Non-pigmented ciliary epithelial cell (primary cell): ENCODE measurements at regions not wholly inside any gene's neighbourhood (a gene's known extent, or its start where the extent isn't known, plus 50 kb on each side); places are given as distances from the start of the nearest gene placed in this dataset.
"Not testable (repeated sequence)": the region's sequence is repeated elsewhere in the genome, so short reads cannot be mapped to it uniquely, and the experiment has no call there.

Experiments used
- DNase-seq: peaks from one replicate; pipeline ENCODE4 v3.0.0-alpha.2; 2010; ENCODE audit warnings: low read depth

- not testable (repeated sequence) for DNase-seq
These were observed 111.6 kb upstream of the TPTE start for GRCh38 chr21:10409786-10410185.

- DNase-seq, result not testable (repeated sequence)
These were observed 110.9 kb upstream of the TPTE start for GRCh38 chr21:10410354-10410929.

DNA sequence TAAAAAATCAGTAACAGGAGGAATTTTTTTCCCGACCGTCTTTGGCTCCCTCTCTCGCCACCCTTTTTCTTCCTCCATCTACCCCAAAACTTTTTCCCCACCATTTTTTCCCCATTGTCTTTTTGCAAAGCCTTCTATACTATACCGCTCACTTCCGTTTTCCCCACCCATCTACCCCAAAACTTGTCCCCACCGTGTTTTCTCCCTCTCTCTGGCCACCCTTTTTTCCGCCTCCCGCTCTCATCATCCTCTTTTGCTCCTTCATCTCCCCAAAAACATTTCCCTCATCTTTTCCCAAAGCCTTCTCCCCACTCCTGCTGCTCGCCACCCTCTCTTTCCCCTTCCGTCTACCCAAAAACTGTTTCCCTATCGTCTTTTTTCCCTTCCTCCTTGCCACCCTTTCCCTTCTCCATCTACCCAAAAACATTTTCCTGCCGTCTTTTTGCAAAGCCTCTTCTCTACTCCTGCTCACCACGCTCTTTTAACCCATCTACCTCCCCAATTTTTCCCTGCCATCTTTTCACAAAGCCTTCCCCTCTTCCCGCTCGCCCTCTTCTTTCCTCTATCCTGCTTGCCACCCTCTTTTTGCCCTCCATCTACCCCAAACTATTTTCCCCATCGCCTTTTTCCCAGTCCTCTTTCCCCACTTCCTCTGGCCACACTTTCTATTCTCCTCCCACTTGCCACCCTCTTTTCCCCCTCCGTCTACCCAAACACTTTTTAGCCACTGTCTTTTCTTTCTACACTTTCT, 109.4 kb upstream of the TPTE start:
- DNase-seq, result not testable (repeated sequence)

GRCh38 chr21:10412928-10413246, 108.5 kb upstream of the TPTE start:
- not testable (repeated sequence) for DNase-seq

DNA sequence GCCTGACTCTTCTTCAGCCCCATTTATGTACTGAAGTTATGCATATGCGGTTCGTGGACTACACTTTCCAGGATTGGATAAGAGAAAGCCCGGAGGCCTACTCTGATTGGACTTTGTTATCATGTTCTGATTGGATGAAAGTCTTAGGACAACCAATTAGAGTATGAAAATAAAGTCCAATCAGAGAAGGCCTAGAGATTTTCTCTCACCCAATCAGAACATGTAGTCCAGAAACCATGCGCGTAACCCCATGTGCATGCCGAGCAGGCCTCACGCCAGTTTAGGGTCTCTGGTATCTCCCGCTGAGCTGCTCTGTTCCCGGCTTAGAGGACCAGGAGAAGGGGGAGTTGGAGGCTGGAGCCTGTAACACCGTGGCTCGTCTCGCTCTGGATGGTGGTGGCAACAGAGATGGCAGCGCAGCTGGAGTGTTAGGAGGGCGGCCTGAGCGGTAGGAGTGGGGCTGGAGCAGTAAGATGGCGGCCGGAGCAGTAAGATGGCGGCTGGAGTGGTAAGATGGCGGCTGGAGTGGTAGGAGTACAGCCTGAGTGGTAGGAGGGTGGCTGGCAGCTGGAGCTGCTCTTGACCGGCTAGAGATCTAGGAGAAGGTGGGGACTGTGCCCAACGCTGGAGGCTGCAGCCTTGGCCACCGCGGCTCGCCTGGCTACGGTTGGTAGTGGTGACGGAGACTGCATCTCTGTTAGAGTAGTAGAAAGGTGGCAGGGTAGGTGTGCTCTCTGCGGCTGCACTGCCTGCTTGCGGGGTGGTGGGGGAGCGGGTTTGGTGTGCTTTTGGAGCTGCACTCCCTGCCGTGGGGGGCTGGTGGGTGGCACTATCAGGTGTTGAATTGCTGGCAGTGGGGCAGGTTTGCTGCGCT, 107.9 kb upstream of the TPTE start:
- not testable (repeated sequence) for DNase-seq

- DNase-seq, result not testable (repeated sequence)
These were observed 107.1 kb upstream of the TPTE start for GRCh38 chr21:10414121-10414924.

- not testable (repeated sequence) for DNase-seq
These were observed 106.5 kb upstream of the TPTE start for GRCh38 chr21:10414925-10415254.

DNA sequence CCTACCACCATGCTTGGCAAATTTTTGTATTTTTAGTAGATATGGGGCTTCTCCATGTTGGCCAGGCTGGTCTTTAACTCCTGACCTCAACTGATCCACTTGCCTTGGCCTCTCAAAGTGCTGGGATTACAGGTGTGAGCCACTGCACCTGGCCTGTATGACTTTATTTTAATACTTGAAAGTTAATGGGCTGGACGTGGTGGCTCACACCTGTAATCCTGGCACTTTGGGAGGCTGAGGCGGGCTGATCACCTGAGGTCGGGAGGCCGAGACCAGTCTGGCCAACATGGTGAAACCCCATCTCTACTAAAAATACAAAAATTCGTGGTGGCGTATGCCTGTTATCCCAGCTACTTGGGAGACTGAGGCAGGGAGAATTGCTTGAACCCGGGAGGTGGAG, 105.9 kb upstream of the TPTE start:
- DNase-seq, result not testable (repeated sequence)

DNA sequence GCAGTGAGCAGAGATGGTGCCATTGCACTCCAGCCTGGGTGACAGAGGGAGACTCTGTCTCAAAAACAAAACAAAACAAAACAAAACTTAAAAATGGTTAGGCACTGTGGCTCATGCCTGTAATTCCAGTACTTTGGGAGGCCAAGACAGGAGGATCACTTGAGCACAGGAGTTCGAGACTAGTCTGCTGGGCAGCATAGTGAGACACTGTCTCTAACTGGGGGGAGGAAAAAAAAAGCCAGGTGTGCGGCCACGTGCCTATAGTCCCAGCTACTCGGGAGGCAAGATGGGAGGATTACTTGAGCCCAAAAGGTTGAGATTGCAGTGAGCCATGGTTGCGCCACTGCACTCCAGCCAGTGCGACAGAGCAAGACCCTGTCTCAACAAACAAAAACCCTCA, 105.5 kb upstream of the TPTE start:
- DNase-seq, result not testable (repeated sequence)

DNA sequence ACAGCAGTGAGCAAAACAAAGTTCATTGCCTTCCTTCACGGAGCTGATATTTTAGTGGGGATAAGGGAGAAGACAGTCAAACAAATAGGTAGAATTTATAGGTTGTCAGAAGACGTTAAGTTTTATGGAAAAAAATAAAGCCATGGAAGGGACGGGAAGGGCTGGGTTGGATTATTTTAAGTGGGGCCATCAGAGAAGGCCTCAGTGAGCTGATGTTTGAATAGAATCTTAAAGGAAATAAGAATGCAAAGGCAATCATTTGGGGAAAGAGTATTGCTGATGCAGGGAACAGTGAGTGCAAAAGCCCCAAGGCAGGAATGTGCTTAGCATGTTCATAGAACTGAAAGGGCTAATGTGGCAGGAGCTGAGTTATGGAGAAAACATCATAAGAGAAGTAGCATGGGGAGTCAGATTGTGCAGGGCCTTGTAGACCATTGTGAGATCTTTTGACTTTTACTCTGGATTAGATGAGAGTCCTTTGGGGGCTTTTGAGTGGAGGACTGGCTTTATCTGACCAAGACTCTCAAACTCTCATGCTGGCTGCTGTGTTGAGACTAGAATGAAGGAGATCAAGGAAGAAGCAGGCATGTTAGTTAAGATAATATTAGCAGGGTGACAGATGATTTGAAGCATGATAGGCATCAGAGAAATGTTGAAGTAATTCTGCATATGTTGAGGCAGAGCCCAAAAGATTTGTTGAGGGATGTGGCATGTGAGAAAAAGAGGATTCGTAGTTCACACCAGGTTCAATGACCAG, 104.5 kb upstream of the TPTE start:
- not testable (repeated sequence) for DNase-seq

GRCh38 chr21:10417551-10418002, 103.8 kb upstream of the TPTE start:
- not testable (repeated sequence) for DNase-seq

GRCh38 chr21:10418250-10419048, 102.9 kb upstream of the TPTE start:
- DNase-seq, result not testable (repeated sequence)

DNA sequence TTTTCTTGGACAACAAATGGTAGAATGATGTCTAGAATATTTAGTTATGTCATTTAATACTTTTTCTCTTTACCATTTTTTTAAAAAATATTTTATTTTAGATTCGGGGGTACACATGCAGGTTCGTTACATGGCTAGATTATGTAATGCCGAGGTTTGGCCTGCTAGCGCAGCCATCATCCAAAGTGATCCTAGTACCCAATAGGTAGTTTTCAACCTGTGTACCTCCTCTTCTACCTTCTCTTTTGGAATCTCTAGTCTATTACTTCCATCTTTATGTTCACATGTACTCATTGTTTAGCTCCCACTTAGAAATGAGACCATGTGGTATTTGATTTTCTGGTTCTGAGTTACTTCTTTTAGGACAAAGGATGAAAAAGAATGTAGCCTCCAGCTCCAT, 100.2 kb upstream of the TPTE start:
- not testable (repeated sequence) for DNase-seq

DNA sequence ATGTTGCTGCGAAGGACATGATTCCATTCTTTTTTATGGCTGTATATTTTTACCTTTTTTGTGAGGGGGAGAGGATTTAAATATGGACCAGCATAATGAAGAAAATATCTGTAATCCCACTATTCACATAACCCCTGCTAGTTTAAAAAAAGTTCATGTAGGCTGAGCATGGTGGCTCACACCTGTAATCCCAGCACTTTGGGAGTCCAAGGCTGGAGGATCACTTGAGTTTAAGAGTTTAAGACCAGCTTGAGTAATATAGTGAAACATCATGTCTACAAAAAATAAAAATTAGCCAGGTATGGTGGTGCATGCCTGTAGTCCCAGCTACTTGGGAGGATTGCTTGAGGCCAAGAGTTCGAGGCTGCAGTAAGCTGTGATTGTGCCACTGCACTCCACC, 99.8 kb upstream of the TPTE start:
- not testable (repeated sequence) for DNase-seq

- not testable (repeated sequence) for DNase-seq
These were observed 97.1 kb upstream of the TPTE start for GRCh38 chr21:10424097-10424886.

GRCh38 chr21:10424887-10425145, 96.6 kb upstream of the TPTE start:
- not testable (repeated sequence) for DNase-seq

- DNase-seq, result no peak
These were observed 95.5 kb upstream of the TPTE start for GRCh38 chr21:10425856-10426255.

DNA sequence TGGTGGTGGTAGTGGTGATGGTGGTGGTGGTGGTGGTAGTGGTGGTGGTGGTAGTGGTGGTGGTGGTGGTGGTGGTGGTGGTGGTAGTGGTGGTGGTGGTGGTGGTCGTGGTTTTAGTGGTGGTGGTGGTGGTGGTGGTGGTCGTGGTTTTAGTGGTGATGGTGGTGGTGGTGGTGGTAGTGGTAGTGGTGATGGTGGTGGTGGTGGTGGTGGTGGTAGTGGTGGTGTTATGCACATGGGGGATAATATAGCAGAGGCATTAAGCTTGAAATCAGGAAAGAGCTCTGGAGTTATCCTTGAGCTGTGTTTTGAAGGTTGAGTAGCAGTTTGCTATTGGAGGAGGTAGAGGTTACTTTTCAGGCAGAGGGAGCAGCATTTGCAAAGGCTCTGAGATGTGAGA, 94.6 kb upstream of the TPTE start:
- not testable (repeated sequence) for DNase-seq

GRCh38 chr21:10427277-10427676, 94.1 kb upstream of the TPTE start:
- not testable (repeated sequence) for DNase-seq
